Calu3 (cell line): ENCODE measurements at regions not wholly inside any gene's neighbourhood (a gene's known extent, or its start where the extent isn't known, plus 50 kb on each side); places are given as distances from the start of the nearest gene placed in this dataset.

ENCODE experiments used
- BruUV-seq: library from RNA; stranded (reverse); fragments of 400-500 nt; replicated peaks from 2 replicates; lab custom pipeline; 2021; lab: Mats Ljungman, UMichigan
- CTCF ChIA-PET: fragments of 300-600 bp; sonication (Branson Sonifier 250); formaldehyde crosslinking; loops from one replicate; lab custom pipeline; 2022; ENCODE audit warnings: antibody characterized with exemption; lab: Charles Lee
- DNase-seq: peaks from one replicate; pipeline ENCODE4 v3.0.0; 2022
- H3K27ac Mint-ChIP-seq: one replicate; pipeline ENCODE4 v1.8.0; 2022; ENCODE audit warnings: mixed read lengths; ENCODE audit not compliant: unreplicated experiment
- H3K27me3 Mint-ChIP-seq: one replicate; pipeline ENCODE4 v1.8.0; 2022; ENCODE audit warnings: mixed read lengths; ENCODE audit not compliant: unreplicated experiment
- H3K36me3 Mint-ChIP-seq: one replicate; pipeline ENCODE4 v1.8.0; 2022; ENCODE audit warnings: mild to moderate bottlenecking, moderate library complexity, mixed read lengths; ENCODE audit not compliant: insufficient read depth, unreplicated experiment
- H3K4me1 Mint-ChIP-seq: one replicate; pipeline ENCODE4 v1.8.0; 2022; ENCODE audit warnings: mild to moderate bottlenecking, low read depth, mixed read lengths; ENCODE audit not compliant: unreplicated experiment
- H3K4me3 Mint-ChIP-seq: one replicate; pipeline ENCODE4 v1.8.0; 2022; ENCODE audit warnings: mild to moderate bottlenecking, low read depth, moderate library complexity, mixed read lengths; ENCODE audit not compliant: unreplicated experiment
- H3K9me3 Mint-ChIP-seq: one replicate; pipeline ENCODE4 v1.8.0; 2022; ENCODE audit warnings: low read depth, mixed read lengths; ENCODE audit not compliant: unreplicated experiment
- CTCF ChIP-seq: fragments of 200-600 bp; IDR thresholded peaks from one replicate; pipeline ENCODE4 v1.8.0; 2022; ENCODE audit warnings: antibody characterized with exemption; ENCODE audit not compliant: unreplicated experiment
- intact Hi-C: fragments of 100-400 bp; cut with micrococcal nuclease; formaldehyde crosslinking; loops from one replicate; pipeline ENCODE4 v1.10.0; 2022; ENCODE audit not compliant: unreplicated experiment

DNA sequence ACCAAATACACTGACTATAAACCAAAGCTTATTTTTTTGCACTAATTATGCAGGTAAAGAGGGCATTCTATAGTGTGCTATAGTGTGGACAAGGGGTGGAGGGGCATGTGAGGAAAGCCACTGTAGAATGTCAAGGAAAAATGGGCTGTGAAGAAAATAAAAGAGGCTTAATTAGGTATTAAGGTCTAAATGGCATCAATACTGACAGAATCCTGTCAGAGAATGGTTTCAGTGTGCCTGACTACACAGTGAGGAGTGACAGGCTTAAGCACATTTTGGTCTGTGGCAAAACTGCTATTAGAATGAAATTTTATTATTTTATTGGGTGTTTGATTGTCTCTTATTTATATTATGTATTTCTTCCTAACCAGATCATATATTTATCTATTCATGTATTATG, 787.6 kb upstream of the CELF4 start:
- TF ChIP-seq CTCF, result no peak
- no peak for DNase-seq
- peaks cover 2% of the 10 kb centered on the region for H3K27me3 Mint-ChIP-seq
- H3K4me3 Mint-ChIP-seq, result no peak overlapping the region
- H3K27ac Mint-ChIP-seq, result no peak overlapping the region
- BruUV-seq, result no TSS peak
- H3K4me1 Mint-ChIP-seq, result no peaks in the 10 kb centered on the region
- no peaks in the 10 kb centered on the region for H3K9me3 Mint-ChIP-seq
- intact Hi-C loops, result no loop called here
- CTCF ChIA-PET, result no interaction called here
- no peaks in the 10 kb centered on the region for H3K36me3 Mint-ChIP-seq

DNA sequence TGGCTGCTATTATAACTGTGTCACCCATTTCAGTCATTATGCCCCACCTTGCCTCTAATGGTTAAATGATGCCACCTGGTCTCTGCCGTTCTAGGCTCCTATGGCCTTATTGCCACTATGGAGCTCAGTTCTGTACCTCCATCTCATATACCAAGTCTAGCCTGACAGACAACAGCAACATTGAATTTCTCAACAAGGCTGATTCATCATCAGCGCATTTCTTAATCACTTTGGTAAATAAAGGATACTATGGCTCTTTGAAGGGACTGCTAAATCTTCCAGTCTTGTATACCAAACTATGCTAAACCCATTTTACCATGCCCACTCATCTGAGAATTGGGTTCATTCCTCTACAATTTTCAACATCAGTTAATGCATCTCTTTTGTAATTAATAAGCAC, 784.5 kb upstream of the CELF4 start:
- Mint-ChIP-seq H3K4me3 (no peak overlapping the region), H3K4me1 (no peaks in the 10 kb centered on the region), H3K36me3 (no peaks in the 10 kb centered on the region), H3K27me3 (no peaks in the 10 kb centered on the region), H3K27ac (no peak overlapping the region), H3K9me3 (no peaks in the 10 kb centered on the region)
- no peak for TF ChIP-seq CTCF
- BruUV-seq, result no TSS peak
- CTCF ChIA-PET, result no interaction called here
- intact Hi-C loops, result no loop called here
- DNase-seq, result no peak

GRCh38 chr18:38330573-38330972, 765.0 kb upstream of the CELF4 start:
- BruUV-seq, result no TSS peak
- no peaks in the 10 kb centered on the region for H3K36me3 Mint-ChIP-seq
- H3K9me3 Mint-ChIP-seq, result peaks cover 2% of the 10 kb centered on the region
- TF ChIP-seq CTCF, result no peak
- H3K4me3 Mint-ChIP-seq, result no peak overlapping the region
- intact Hi-C loops, result no loop called here
- no peak overlapping the region for H3K27ac Mint-ChIP-seq
- CTCF ChIA-PET, result no interaction called here
- no peaks in the 10 kb centered on the region for H3K4me1 Mint-ChIP-seq
- no peak for DNase-seq
- peaks cover 17% of the 10 kb centered on the region for H3K27me3 Mint-ChIP-seq

DNA sequence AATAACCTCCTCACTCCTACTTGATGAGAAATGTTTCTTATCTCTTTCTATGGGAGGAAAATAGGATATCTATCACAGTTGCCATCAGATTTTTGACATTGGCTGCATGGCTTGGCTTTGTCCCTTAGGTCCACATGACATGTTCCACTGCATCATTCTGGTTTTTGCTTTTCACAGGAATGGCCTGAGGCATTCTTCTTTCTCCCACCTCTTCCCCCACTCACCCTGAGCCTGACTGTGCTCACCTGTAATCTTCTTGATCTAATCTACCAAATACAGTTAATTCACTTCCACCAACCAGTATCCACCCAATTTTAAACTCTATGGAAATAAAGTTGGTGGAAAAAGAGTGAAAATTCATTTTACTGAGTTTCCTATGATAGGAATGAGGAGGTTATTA, 763.5 kb upstream of the CELF4 start:
- intact Hi-C loops, result no loop called here
- Mint-ChIP-seq H3K4me1 (no peaks in the 10 kb centered on the region), H3K27ac (no peak overlapping the region), H3K4me3 (no peak overlapping the region), H3K27me3 (peaks cover 17% of the 10 kb centered on the region), H3K9me3 (peaks cover 3% of the 10 kb centered on the region), H3K36me3 (no peaks in the 10 kb centered on the region)
- no peak for DNase-seq
- no peak for TF ChIP-seq CTCF
- no TSS peak for BruUV-seq
- CTCF ChIA-PET, result no interaction called here

- CTCF ChIA-PET, result no interaction called here
- intact Hi-C loops, result no loop called here
- BruUV-seq, result no TSS peak
- DNase-seq, result no peak
- Mint-ChIP-seq H3K4me1 (no peaks in the 10 kb centered on the region), H3K9me3 (peaks cover 3% of the 10 kb centered on the region), H3K4me3 (no peak overlapping the region), H3K36me3 (no peaks in the 10 kb centered on the region), H3K27ac (no peak overlapping the region), H3K27me3 (no peaks in the 10 kb centered on the region)
- no peak for TF ChIP-seq CTCF
Observed at GRCh38 chr18:38322206-38322605, 756.6 kb upstream of the CELF4 start.
